ENCODE measurements at regions not wholly inside any gene's neighbourhood (a gene's known extent, or its start where the extent isn't known, plus 50 kb on each side); places are given as distances from the start of the nearest gene placed in this dataset.
"Not testable (repeated sequence)": the region's sequence is repeated elsewhere in the genome, so short reads cannot be mapped to it uniquely, and the experiment has no call there.

DNA sequence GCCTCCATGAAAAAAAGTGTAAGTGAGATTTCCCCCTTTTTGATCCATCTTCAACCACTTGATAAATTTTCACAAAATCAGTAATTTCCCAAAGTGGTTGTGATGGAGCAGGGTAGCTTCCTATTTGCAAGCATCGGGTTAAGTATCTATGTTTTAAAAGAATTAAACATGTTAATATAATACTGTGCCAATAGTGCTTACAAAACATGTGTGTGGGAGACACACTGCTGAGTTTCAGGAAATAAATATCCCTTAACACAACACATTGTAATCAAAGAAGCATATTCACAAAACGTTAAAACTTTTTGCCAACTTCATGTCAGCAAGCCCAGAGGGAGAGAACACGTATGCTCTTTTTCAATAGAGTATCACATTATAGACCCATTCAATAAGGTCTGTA is 526.9 kb downstream of the TTLL7 start:
- DNase-seq (ENCODE audit: low spot score): not testable (repeated sequence)

DNA sequence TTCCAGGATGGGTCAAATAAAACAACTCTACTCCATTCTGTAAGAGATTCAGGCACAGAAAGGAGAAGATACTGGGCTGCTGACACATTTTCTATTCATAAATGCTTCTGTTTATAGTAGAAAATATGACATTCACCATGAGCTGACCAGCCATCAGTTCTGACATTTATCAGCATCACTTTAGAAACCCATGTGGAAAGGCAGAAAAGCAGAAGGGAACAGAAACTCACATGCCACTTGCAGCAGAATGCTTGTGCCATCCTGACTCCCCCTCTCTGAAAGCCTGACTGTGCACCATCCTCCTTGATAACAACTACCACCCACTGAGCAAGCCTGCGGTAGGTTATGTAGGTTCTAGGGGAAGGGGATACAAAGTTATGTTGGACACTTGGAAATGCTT is 527.7 kb downstream of the TTLL7 start:
- DNase-seq (ENCODE audit: low spot score): not testable (repeated sequence)

DNA sequence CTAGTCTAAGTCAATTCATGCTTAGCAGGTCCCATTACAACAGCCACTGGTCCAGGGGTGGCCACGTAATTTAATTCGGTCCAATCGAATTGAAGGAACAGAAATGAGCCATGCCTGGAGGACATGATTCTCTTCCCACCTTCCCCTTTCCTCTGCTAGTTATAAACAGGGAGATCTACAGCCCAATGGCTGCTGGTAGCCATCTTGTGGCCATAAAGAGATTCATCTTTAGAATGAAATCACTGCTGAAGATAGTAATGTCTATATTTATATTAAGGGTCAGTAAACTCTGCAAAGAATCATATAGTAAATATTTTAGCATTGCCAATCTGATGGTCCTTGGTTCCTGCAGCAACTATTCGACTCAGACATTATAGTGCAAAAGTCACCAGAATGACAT is 530.6 kb downstream of the TTLL7 start:
- DNase-seq (ENCODE audit: low spot score): not testable (repeated sequence)

DNA sequence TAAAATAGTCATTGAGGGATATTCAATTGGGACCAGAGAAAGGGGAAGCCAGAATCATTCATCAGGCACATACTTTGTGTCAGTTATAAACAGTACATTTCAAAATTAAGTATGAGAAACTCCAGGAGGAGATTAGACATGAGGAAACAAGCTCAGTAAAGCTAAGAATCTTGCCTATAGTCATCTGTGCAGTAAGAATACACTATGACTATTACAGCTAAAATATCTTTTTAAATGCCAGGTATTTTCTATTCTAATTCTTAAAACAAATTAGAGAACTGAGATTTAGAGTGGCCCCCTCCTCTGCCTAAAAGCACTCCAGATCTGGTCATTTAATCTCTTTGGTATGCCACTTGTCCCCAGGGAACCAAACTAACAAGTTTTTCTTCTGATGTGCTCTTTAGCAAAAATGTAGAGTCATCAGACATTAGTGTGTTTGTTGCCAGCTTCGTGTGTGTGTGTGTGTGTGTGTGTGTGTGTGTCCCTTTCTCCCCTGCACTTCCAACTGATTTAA is 541.1 kb downstream of the TTLL7 start:
- DNase-seq (ENCODE audit: low spot score): not testable (repeated sequence)

- DNase-seq (ENCODE audit: low spot score): not testable (repeated sequence)
Measured at GRCh38 chr1:83457281-83457680, 541.7 kb downstream of the TTLL7 start.

GRCh38 chr1:83455753-83456152 is 543.2 kb downstream of the TTLL7 start:
- DNase-seq (ENCODE audit: low spot score): not testable (repeated sequence)

- DNase-seq (ENCODE audit: low spot score): peak; percentile 57
Measured at GRCh38 chr1:83445873-83446272, 553.1 kb downstream of the TTLL7 start.

DNA sequence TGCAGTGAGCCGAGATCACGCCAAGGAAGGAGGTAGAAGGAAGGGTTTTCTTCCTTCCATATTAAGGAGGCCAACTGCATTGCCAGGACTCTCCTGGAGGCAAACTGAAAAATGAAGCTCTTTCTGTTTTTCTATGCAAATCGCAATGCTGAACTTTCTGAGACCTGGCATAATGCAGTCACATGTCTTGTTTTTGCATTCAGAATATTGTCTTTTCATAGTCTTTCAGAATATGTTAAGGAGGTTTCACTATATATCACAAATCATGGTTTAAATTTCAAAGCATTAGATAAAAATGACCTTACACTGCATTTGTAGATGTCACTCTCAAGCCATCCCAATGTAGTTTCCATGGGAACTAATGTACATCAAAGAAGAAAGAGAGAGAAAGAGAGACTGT is 556.5 kb downstream of the TTLL7 start:
- DNase-seq (ENCODE audit: low spot score): not testable (repeated sequence)

GRCh38 chr1:83440586-83440985 is 558.3 kb downstream of the TTLL7 start:
- DNase-seq (ENCODE audit: low spot score): not testable (repeated sequence)

DNA sequence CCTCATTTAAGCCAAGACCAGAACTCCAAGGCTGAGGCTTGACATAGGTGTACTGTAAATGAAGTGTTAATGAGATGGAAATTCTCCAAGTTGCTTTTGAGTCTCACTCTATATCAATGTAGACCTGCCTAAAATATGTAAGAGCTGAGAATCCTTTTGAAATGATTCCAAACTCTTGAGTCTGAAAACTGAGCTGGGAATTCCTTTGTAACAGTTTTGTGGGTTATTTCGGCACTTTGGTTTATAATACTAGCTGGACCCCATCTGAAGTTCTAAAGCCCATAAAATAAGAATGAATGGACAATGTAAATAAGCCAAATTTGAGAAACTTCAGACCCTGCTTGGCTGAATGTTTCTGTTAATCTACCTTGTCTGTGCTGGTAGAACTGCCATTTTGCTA is 558.9 kb downstream of the TTLL7 start:
- DNase-seq (ENCODE audit: low spot score): not testable (repeated sequence)

DNA sequence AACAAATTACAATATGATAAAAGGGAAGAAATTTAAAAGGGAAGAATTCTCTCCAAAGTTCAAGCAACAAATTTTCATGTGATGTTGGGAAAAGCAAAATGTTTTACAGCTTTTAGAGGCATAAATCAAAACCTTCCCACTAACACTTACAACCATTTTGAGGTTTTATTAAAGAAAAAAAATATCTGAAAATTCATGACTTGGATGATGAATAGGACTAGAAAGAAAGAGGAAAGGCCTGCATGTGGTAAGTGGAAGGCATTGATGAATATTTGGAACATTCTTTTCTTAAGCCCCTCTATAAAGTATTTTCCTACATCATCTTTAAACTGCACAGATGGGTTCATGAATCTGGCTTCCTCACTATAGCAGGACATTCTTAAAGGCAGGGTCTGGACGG is 560.6 kb downstream of the TTLL7 start:
- DNase-seq (ENCODE audit: low spot score): not testable (repeated sequence)

DNA sequence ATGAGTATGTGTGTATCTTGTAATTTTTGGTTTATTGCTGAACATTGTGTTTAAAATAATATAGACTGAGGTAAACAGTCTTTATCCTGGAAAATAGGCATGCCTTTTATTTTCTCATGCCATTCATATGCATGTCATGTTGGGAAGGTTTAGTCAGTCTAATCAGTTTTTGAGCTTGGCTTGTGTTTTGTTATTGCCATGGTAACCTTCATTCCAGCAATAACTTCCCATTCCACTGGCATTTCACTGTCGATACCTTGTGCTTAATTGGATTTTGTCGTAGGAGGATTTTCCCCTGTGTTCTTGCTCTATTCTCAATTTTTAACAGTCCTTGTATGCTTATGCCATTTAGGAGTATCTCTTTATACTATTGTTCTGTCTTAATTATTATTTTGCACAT is 563.6 kb downstream of the TTLL7 start:
- not testable (repeated sequence) for DNase-seq (ENCODE audit: low spot score)

DNA sequence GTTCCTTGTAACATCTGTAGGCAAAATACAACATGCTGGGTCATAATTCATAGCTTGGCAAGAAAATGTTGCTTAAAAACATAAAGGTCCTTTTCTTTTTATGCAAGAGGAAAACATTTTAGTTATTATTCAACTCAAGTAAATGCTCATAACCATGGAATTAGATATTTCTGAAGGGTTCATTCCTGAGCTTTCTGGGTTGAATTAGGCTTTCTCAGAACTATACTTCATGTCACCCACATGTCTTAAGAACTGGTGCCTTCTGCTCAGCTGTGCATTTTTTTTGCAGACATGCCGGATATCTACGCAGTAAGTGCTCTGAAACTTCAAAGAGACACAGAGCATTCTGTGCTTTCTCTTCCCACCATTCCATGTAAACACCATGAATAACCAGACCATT is 571.4 kb downstream of the TTLL7 start:
- not testable (repeated sequence) for DNase-seq (ENCODE audit: low spot score)

- not testable (repeated sequence) for DNase-seq (ENCODE audit: low spot score)
Measured at GRCh38 chr1:83423382-83423781, 575.5 kb downstream of the TTLL7 start.

- no peak for DNase-seq (ENCODE audit: low spot score)
Measured at GRCh38 chr1:83418558-83418957, 580.4 kb downstream of the TTLL7 start.

GRCh38 chr1:83413839-83414107 is 585.2 kb downstream of the TTLL7 start:
- DNase-seq (ENCODE audit: low spot score): not testable (repeated sequence)

DNA sequence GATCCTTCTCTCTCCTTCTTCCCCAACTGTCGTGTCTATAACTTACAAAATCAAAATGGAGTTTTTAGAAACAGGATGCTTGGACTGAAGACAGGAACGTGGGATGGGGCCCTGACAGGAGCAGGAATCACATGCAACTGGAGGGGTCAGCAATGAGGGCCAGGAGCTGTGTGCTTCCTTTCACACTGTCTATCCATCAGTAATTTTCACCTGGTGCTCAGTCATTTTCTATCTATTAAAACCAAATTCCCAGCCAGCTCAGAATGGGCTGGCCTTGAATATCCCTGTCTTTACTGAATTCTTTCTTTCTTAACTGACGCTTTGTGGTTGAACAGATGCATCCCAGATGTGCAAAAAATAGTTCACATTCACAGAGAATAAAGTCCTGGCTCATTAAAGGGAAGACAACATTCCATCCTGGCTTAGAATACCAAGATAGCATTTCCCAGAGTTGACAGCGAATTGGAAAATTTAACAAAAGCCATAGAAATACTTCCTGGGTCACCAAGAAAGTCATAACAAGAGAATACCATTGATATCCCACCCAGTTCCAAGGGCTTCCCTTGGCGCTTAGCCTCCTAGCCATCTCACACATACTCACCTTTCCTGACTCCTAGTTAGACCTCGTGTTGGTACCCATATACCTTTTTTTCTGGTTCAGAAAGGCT is 588.1 kb downstream of the TTLL7 start:
- DNase-seq (ENCODE audit: low spot score): not testable (repeated sequence)

DNA sequence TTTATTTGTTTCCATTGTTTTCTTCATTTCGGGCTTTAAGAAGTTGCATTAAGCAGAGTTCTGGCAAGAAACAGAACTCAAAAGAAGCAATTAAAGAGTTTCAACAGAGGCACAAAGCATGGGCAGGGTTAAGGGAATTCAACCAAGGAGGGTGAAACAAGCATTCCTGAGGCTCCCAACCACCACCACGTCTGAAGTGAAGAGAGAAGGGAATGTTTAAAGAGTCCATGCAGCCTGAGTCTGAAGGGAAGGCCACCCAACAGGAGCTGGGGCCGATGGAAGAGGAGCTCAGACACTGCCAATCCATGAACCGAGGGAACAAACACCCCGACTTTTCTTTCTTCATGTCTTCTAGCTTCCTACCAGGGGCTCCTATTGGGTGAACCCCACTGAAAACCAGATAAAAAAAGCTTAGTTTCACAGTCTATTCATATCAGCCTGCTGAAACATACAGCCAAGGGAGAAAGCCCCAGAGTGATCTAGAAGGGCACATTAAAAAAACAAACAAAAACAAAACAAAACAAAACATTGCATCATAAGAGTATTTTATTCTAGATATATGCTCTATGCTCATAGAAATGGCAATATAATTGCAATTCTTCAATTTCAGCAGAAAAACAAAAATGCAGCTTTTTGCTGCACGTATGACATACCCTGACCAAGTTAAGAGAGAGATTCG is 592.1 kb downstream of the TTLL7 start:
- not testable (repeated sequence) for DNase-seq (ENCODE audit: low spot score)

DNA sequence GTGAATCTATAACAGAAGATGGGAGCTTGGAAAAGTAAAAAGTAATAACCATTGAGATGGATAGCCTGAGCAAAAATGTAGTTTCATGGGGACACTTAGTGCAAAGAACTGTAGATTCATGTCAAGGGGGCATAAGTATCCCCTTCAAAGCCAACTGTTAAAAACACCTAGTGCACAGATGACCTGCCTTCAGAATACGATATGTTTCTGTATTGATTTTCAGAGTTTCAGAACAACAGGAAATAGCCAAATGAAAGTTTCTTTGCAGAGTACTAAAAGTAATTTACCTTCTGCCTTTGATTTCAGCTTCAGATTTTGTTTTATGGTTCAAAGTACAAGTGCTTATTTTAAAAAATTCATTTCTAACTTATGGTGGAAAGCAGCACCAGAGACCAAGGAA is 593.1 kb downstream of the TTLL7 start:
- not testable (repeated sequence) for DNase-seq (ENCODE audit: low spot score)

- DNase-seq (ENCODE audit: low spot score): not testable (repeated sequence)
Measured at GRCh38 chr1:83403500-83403899, 595.4 kb downstream of the TTLL7 start.

DNA sequence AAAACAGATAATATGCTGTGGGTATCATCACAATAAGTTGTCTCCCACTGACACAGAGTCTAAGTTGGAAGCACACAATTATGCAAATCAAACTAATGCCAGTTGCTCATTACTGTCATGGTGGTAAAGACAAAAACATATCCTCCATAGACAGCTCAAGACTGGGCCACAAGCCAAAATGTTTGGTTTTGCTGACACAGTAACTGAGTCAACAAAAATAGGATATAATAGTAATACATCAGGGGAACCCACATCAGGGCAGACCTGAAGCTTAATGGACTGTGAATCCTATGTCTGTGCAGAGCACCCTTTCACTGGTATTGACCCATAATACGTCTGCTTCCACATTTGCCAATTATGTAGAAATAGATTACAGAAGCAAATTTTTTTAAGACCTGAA is 597.8 kb downstream of the TTLL7 start:
- not testable (repeated sequence) for DNase-seq (ENCODE audit: low spot score)

DNA sequence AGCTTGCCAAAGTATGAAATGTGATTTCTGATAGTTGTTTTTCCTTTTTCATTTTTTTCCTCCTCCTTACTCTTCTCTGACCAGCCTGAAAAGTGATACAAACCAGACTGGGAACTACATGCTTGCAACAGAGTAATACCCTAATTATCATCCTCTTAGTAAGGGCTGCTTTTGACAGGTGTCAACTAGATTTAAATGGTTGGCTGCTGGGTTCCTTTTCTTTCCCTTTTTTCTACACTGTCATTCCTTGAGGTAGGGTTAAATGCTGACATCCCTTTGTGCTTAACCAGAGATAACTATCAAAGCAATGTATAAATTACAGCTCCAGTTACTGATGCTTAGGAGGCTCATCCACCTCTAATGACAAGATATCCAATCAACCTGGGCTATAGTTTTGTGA is 598.8 kb downstream of the TTLL7 start:
- not testable (repeated sequence) for DNase-seq (ENCODE audit: low spot score)

DNA sequence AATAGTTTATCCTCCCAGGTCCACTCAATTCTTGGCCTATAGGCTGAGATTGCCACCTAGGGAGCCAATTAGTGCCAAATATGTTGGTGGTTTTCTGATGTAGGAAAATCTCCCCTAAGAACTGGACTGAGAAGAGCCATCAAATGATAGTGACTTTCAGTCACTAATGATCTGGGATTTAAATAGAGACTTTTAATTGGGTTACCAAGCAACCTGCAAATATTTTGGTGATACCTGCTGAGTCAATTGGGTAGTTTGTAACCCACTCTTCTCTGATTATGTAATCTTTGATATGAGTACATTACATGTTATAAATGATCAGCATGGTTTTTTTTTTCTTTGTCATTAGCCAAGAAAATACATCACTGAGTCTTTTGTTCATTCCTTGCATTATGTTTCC is 600.8 kb downstream of the TTLL7 start:
- DNase-seq (ENCODE audit: low spot score): not testable (repeated sequence)

GRCh38 chr1:83395130-83395529 is 603.8 kb downstream of the TTLL7 start:
- not testable (repeated sequence) for DNase-seq (ENCODE audit: low spot score)

All from putamen (tissue), 1 donor.